GM21576 (cell line): ENCODE measurements at regions not wholly inside any gene's neighbourhood (a gene's known extent, or its start where the extent isn't known, plus 50 kb on each side); places are given as distances from the start of the nearest gene placed in this dataset.
"Not testable (repeated sequence)": the region's sequence is repeated elsewhere in the genome, so short reads cannot be mapped to it uniquely, and the experiment has no call there.

Experiments
- ATAC-seq: cut with Tn5 transposase; IDR thresholded peaks from one replicate; pipeline ENCODE4 v1.9.1; 2021; ENCODE audit warnings: mild to moderate bottlenecking, moderate library complexity; ENCODE audit not compliant: unreplicated experiment

GRCh38 chr2:64867253-64867996, 121.8 kb upstream of the SLC1A4 start:
- no peak for ATAC-seq

- no peak for ATAC-seq
Observed at GRCh38 chr2:64869126-64869525, 120.1 kb upstream of the SLC1A4 start.

GRCh38 chr2:64873472-64873924, 115.7 kb upstream of the SLC1A4 start:
- peak; percentile 88 for ATAC-seq

GRCh38 chr2:64874593-64874992, 114.6 kb upstream of the SLC1A4 start:
- no peak for ATAC-seq

GRCh38 chr2:64875368-64875767, 113.8 kb upstream of the SLC1A4 start:
- no peak for ATAC-seq

GRCh38 chr2:64876137-64876647, 113.0 kb upstream of the SLC1A4 start:
- no peak for ATAC-seq

GRCh38 chr2:64879745-64880144, 109.5 kb upstream of the SLC1A4 start:
- no peak for ATAC-seq

- no peak for ATAC-seq
Observed at GRCh38 chr2:64880193-64880951, 108.8 kb upstream of the SLC1A4 start.

GRCh38 chr2:64881037-64881492, 108.1 kb upstream of the SLC1A4 start:
- no peak for ATAC-seq

GRCh38 chr2:64887565-64887964, 101.6 kb upstream of the SLC1A4 start:
- ATAC-seq = no peak

GRCh38 chr2:64888591-64889309, 100.4 kb upstream of the SLC1A4 start:
- no peak for ATAC-seq

- no peak for ATAC-seq
Observed at GRCh38 chr2:64889803-64890202, 99.4 kb upstream of the SLC1A4 start.

GRCh38 chr2:64896572-64896971, 92.6 kb upstream of the SLC1A4 start:
- not testable (repeated sequence) for ATAC-seq

- no peak for ATAC-seq
Observed at GRCh38 chr2:64899081-64899865, 89.9 kb upstream of the SLC1A4 start.

- ATAC-seq = not testable (repeated sequence)
Observed at GRCh38 chr2:64899876-64900275, 89.3 kb upstream of the SLC1A4 start.

- ATAC-seq = no peak
Observed at GRCh38 chr2:64904413-64905329, 84.5 kb upstream of the SLC1A4 start.

GRCh38 chr2:64905338-64906024, 83.7 kb upstream of the SLC1A4 start:
- ATAC-seq = no peak

GRCh38 chr2:64906853-64907536, 82.2 kb upstream of the SLC1A4 start:
- no peak for ATAC-seq
